ENCODE measurements at regions not wholly inside any gene's neighbourhood (a gene's known extent, or its start where the extent isn't known, plus 50 kb on each side); places are given as distances from the start of the nearest gene placed in this dataset.

DNA sequence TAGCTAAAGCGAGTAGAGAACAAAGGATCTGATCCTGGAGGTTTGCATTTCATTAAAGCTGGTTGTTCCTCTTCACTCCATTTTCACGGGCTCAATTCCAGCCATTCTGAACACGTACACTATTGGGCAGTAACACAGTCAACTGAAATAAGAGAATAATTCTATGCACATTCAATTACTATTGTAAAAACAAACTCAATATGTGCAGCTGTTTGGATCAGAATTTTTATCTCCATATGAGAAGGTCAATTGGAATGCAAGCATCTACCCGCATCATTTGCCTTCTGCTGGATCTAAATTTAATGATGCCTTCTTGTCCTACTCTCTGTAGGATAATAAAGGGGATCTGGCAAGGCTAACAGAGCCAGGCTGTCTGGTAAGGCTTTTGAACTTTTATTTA lies 562.8 kb upstream of the CCDC179 start:
- TF ChIP-seq PPARA (CRISPR knock-in tag; IDR thresholded peaks at IDR 0.05; ENCODE audit: borderline replicate concordance) (no peak), ZFP30 (CRISPR knock-in tag; IDR thresholded peaks at IDR 0.05) (no peak), ESRRG (CRISPR knock-in tag; IDR thresholded peaks at IDR 0.05) (no peak), OSR1 (CRISPR knock-in tag; IDR thresholded peaks at IDR 0.05) (no peak), ISL1 (CRISPR knock-in tag; IDR thresholded peaks at IDR 0.05) (no peak), SNAI2 (CRISPR knock-in tag; IDR thresholded peaks at IDR 0.05) (no peak), ZNF8 (CRISPR knock-in tag; IDR thresholded peaks at IDR 0.05) (no peak), TCF4 (CRISPR knock-in tag; IDR thresholded peaks at IDR 0.05; ENCODE audit: borderline replicate concordance) (no peak)
- TF ChIP-seq, protein P1, sequence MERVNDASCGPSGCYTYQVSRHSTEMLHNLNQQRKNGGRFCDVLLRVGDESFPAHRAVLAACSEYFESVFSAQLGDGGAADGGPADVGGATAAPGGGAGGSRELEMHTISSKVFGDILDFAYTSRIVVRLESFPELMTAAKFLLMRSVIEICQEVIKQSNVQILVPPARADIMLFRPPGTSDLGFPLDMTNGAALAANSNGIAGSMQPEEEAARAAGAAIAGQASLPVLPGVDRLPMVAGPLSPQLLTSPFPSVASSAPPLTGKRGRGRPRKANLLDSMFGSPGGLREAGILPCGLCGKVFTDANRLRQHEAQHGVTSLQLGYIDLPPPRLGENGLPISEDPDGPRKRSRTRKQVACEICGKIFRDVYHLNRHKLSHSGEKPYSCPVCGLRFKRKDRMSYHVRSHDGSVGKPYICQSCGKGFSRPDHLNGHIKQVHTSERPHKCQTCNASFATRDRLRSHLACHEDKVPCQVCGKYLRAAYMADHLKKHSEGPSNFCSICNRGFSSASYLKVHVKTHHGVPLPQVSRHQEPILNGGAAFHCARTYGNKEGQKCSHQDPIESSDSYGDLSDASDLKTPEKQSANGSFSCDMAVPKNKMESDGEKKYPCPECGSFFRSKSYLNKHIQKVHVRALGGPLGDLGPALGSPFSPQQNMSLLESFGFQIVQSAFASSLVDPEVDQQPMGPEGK (CRISPR knock-in tag; IDR thresholded peaks at IDR 0.05; ENCODE audit: borderline replicate concordance) = no peak
- TF ChIP-seq, protein P2, sequence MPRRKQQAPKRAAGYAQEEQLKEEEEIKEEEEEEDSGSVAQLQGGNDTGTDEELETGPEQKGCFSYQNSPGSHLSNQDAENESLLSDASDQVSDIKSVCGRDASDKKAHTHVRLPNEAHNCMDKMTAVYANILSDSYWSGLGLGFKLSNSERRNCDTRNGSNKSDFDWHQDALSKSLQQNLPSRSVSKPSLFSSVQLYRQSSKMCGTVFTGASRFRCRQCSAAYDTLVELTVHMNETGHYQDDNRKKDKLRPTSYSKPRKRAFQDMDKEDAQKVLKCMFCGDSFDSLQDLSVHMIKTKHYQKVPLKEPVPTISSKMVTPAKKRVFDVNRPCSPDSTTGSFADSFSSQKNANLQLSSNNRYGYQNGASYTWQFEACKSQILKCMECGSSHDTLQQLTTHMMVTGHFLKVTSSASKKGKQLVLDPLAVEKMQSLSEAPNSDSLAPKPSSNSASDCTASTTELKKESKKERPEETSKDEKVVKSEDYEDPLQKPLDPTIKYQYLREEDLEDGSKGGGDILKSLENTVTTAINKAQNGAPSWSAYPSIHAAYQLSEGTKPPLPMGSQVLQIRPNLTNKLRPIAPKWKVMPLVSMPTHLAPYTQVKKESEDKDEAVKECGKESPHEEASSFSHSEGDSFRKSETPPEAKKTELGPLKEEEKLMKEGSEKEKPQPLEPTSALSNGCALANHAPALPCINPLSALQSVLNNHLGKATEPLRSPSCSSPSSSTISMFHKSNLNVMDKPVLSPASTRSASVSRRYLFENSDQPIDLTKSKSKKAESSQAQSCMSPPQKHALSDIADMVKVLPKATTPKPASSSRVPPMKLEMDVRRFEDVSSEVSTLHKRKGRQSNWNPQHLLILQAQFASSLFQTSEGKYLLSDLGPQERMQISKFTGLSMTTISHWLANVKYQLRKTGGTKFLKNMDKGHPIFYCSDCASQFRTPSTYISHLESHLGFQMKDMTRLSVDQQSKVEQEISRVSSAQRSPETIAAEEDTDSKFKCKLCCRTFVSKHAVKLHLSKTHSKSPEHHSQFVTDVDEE (CRISPR knock-in tag; IDR thresholded peaks at IDR 0.05) = no peak
